ENCODE measurements at regions not wholly inside any gene's neighbourhood (a gene's known extent, or its start where the extent isn't known, plus 50 kb on each side); places are given as distances from the start of the nearest gene placed in this dataset.

DNA sequence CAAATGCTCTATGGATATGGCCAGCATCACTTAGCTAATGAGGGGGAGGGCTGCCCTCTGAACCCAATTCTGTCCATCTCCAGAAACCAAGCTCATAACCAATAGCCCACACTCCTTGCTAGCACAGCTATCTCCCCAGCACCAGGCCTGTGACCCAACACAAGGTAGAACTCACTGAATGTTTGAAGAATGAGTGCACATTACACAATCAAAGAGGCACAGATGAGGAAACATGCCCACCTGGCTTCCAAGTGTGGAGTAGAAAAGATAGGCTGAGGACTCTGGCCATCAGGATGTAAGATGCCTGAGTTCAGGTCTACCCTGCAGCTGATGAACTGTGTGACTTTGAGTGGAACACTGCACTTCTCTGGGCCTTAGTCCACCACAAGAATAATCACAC, 268.4 kb downstream of the BCL11B start:
- TF ChIP-seq FOXM1 (IDR thresholded peaks at IDR 0.05; ENCODE audit: borderline replicate concordance, low read depth): no peak
- TF ChIP-seq, protein P1, sequence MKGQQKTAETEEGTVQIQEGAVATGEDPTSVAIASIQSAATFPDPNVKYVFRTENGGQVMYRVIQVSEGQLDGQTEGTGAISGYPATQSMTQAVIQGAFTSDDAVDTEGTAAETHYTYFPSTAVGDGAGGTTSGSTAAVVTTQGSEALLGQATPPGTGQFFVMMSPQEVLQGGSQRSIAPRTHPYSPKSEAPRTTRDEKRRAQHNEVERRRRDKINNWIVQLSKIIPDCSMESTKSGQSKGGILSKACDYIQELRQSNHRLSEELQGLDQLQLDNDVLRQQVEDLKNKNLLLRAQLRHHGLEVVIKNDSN (IDR thresholded peaks at IDR 0.05): no peak
- TF ChIP-seq CREB1 (IDR thresholded peaks at IDR 0.05; ENCODE audit: low read depth): no peak
- no peak for TF ChIP-seq TAF1 (IDR thresholded peaks at IDR 0.05; ENCODE audit: low read depth)
- no peak for TF ChIP-seq CEBPB (IDR thresholded peaks at IDR 0.05)
- no peak for TF ChIP-seq TCF12 (IDR thresholded peaks at IDR 0.05; ENCODE audit: low read depth)
- no peak for TF ChIP-seq EP300 (IDR thresholded peaks at IDR 0.05; ENCODE audit: borderline replicate concordance)
- TF ChIP-seq YY1 (IDR thresholded peaks at IDR 0.05; ENCODE audit: low read depth): no peak

DNA sequence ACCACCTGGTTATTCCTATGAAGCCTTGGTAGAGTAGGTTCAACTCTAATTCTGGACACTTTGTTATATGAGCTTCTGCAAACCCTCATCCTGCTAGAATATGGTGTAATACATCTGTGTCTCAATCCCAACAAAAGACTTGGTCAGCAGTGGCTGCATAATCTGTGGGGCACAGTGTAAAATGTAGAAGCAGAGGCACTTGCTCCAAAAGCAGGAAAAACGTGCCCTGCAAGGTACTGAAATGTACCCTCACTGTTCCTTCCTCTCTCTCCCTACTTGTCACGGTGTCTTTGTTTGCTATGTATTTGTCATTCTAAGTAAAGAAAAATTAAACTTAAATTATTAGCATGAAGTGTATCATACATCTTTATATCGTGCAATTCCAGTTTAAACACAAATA, 267.9 kb downstream of the BCL11B start:
- TF ChIP-seq CREB1 (IDR thresholded peaks at IDR 0.05; ENCODE audit: low read depth) (no peak), TAF1 (IDR thresholded peaks at IDR 0.05; ENCODE audit: low read depth) (no peak), CEBPB (IDR thresholded peaks at IDR 0.05) (no peak), FOXM1 (IDR thresholded peaks at IDR 0.05; ENCODE audit: borderline replicate concordance, low read depth) (no peak), TCF12 (IDR thresholded peaks at IDR 0.05; ENCODE audit: low read depth) (no peak), YY1 (IDR thresholded peaks at IDR 0.05; ENCODE audit: low read depth) (no peak), EP300 (IDR thresholded peaks at IDR 0.05; ENCODE audit: borderline replicate concordance) (no peak)
- TF ChIP-seq, protein P2, sequence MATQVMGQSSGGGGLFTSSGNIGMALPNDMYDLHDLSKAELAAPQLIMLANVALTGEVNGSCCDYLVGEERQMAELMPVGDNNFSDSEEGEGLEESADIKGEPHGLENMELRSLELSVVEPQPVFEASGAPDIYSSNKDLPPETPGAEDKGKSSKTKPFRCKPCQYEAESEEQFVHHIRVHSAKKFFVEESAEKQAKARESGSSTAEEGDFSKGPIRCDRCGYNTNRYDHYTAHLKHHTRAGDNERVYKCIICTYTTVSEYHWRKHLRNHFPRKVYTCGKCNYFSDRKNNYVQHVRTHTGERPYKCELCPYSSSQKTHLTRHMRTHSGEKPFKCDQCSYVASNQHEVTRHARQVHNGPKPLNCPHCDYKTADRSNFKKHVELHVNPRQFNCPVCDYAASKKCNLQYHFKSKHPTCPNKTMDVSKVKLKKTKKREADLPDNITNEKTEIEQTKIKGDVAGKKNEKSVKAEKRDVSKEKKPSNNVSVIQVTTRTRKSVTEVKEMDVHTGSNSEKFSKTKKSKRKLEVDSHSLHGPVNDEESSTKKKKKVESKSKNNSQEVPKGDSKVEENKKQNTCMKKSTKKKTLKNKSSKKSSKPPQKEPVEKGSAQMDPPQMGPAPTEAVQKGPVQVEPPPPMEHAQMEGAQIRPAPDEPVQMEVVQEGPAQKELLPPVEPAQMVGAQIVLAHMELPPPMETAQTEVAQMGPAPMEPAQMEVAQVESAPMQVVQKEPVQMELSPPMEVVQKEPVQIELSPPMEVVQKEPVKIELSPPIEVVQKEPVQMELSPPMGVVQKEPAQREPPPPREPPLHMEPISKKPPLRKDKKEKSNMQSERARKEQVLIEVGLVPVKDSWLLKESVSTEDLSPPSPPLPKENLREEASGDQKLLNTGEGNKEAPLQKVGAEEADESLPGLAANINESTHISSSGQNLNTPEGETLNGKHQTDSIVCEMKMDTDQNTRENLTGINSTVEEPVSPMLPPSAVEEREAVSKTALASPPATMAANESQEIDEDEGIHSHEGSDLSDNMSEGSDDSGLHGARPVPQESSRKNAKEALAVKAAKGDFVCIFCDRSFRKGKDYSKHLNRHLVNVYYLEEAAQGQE (IDR thresholded peaks at IDR 0.05; ENCODE audit: low read depth): no peak
- TF ChIP-seq, protein P1 (IDR thresholded peaks at IDR 0.05): no peak
- TF ChIP-seq, protein P3, sequence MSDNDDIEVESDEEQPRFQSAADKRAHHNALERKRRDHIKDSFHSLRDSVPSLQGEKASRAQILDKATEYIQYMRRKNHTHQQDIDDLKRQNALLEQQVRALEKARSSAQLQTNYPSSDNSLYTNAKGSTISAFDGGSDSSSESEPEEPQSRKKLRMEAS (IDR thresholded peaks at IDR 0.05): no peak

DNA sequence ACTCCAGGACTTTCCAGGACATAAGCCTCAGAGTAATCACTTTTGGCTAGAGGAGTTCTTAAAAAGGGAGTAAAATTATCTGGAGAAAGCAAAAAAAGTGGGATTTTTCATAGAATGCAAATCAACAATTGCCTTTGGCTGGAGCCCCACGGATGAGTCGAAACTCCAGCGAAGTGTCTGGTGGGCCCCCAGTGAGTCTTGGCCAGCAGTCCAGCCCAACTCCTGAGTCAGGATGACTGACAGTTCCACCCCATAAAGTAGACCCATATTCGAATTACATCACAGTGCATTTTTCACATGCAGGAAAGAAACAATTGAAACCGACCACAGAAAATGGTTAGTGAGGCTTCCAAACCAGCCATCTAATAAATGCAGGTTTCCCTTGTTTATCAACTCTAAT, 265.7 kb downstream of the BCL11B start:
- TF ChIP-seq CREB1 (IDR thresholded peaks at IDR 0.05; ENCODE audit: low read depth) (no peak), CEBPB (IDR thresholded peaks at IDR 0.05) (no peak), TAF1 (IDR thresholded peaks at IDR 0.05; ENCODE audit: low read depth) (no peak), TCF12 (IDR thresholded peaks at IDR 0.05; ENCODE audit: low read depth) (no peak), FOXM1 (IDR thresholded peaks at IDR 0.05; ENCODE audit: borderline replicate concordance, low read depth) (no peak), YY1 (IDR thresholded peaks at IDR 0.05; ENCODE audit: low read depth) (no peak), RAD21 (IDR thresholded peaks at IDR 0.05; ENCODE audit: low read depth) (no peak), EP300 (IDR thresholded peaks at IDR 0.05; ENCODE audit: borderline replicate concordance) (no peak), TEAD4 (IDR thresholded peaks at IDR 0.05) (no peak), NFIC (IDR thresholded peaks at IDR 0.05) (no peak), ZBTB7A (IDR thresholded peaks at IDR 0.05; ENCODE audit: low read depth) (no peak), EGR1 (IDR thresholded peaks at IDR 0.05) (no peak)
- TF ChIP-seq, protein P3 (IDR thresholded peaks at IDR 0.05): no peak
- TF ChIP-seq, protein P1 (IDR thresholded peaks at IDR 0.05): no peak
- TF ChIP-seq, protein P2 (IDR thresholded peaks at IDR 0.05; ENCODE audit: low read depth): no peak

DNA sequence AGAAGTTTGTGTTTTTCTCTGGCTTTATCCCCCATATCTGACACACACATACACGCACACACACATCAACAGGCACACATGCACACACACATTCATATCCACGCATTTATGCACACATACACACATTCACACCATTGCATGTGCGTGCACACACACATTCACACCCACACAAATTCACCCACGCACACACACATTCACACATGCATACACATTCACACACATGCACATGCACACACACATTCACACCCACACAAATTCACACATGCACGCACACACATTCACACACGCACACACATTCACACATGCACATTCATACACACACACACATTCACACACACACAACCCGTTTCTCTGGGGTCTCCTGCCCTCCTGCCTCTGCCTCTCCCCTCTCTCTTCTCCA, 264.2 kb downstream of the BCL11B start:
- TF ChIP-seq YY1 (IDR thresholded peaks at IDR 0.05; ENCODE audit: low read depth) (no peak), ZBTB7A (IDR thresholded peaks at IDR 0.05; ENCODE audit: low read depth) (no peak), NFIC (IDR thresholded peaks at IDR 0.05) (no peak), CREB1 (IDR thresholded peaks at IDR 0.05; ENCODE audit: low read depth) (no peak), EGR1 (IDR thresholded peaks at IDR 0.05) (no peak), FOXM1 (IDR thresholded peaks at IDR 0.05; ENCODE audit: borderline replicate concordance, low read depth) (no peak), TAF1 (IDR thresholded peaks at IDR 0.05; ENCODE audit: low read depth) (no peak), TCF12 (IDR thresholded peaks at IDR 0.05; ENCODE audit: low read depth) (no peak), RAD21 (IDR thresholded peaks at IDR 0.05; ENCODE audit: low read depth) (no peak), CEBPB (IDR thresholded peaks at IDR 0.05) (no peak), TEAD4 (IDR thresholded peaks at IDR 0.05) (no peak), EP300 (IDR thresholded peaks at IDR 0.05; ENCODE audit: borderline replicate concordance) (no peak)
- TF ChIP-seq, protein P3 (IDR thresholded peaks at IDR 0.05): no peak
- TF ChIP-seq, protein P1 (IDR thresholded peaks at IDR 0.05): no peak
- TF ChIP-seq, protein P2 (IDR thresholded peaks at IDR 0.05; ENCODE audit: low read depth): no peak
